Neural cell (in vitro differentiated cells): ENCODE measurements at regions not wholly inside any gene's neighbourhood (a gene's known extent, or its start where the extent isn't known, plus 50 kb on each side); places are given as distances from the start of the nearest gene placed in this dataset.

Experiments used
- H2AFZ ChIP-seq: fragments of 200-600, 300-800 bp; sonication (generic), shearing (Covaris generic); 2 replicates; pipeline ENCODE4 v1.6.0; 2014; ENCODE audit warnings: low read depth, mild to moderate bottlenecking, antibody characterized with exemption, low read length, moderate library complexity
- H3F3A ChIP-seq: fragments of 200-600 bp; shearing (Covaris generic); 2 replicates; pipeline ENCODE4 v1.6.1; 2016; ENCODE audit warnings: mild to moderate bottlenecking, moderate library complexity, mixed read lengths, antibody characterized with exemption, low read length; ENCODE audit not compliant: insufficient read depth, poor library complexity, severe bottlenecking
- H3K27ac ChIP-seq: fragments of 200-600, 300-800 bp; sonication (generic), shearing (Covaris generic); 2 replicates; pipeline ENCODE4 v1.5.1; 2014; ENCODE audit warnings: mild to moderate bottlenecking, low read length, moderate library complexity
- H3K27me3 ChIP-seq: fragments of 300-800, 200-600 bp; sonication (generic), shearing (Covaris generic); 2 replicates; pipeline ENCODE4 v1.6.0; 2014; ENCODE audit warnings: mild to moderate bottlenecking, low read depth, low read length, moderate library complexity; ENCODE audit not compliant: insufficient read depth
- H3K36me3 ChIP-seq: fragments of 300-800, 200-600 bp; sonication (generic), shearing (Covaris generic); 2 replicates; pipeline ENCODE4 v1.5.1; 2014; ENCODE audit warnings: mild to moderate bottlenecking, antibody characterized with exemption, low read length, moderate library complexity; ENCODE audit not compliant: insufficient read depth
- H3K4me2 ChIP-seq: fragments of 300-800, 200-600 bp; sonication (generic), shearing (Covaris generic); 2 replicates; pipeline ENCODE4 v1.6.0; 2014; ENCODE audit warnings: mild to moderate bottlenecking, low read length
- H3K4me3 ChIP-seq: fragments of 300-800, 200-600 bp; sonication (generic), shearing (Covaris generic); 2 replicates; pipeline ENCODE4 v1.5.1; 2014; ENCODE audit warnings: mild to moderate bottlenecking, low read length, moderate library complexity
- H3K79me2 ChIP-seq: fragments of 200-600 bp; shearing (Covaris generic); replicated peaks from 2 replicates; pipeline ENCODE4 v1.6.0; 2014; ENCODE audit warnings: mild to moderate bottlenecking, low read length, moderate library complexity; ENCODE audit not compliant: insufficient read depth
- H3K9ac ChIP-seq: fragments of 300-800, 200-600 bp; sonication (generic), shearing (Covaris generic); 2 replicates; pipeline ENCODE4 v1.6.1; 2016; ENCODE audit warnings: mild to moderate bottlenecking, low read length, mixed read lengths
- H3K9me2 ChIP-seq: fragments of 200-600 bp; shearing (Covaris generic); 2 replicates; pipeline ENCODE4 v1.6.1; 2016; ENCODE audit warnings: mild to moderate bottlenecking, low read length, mixed read lengths; ENCODE audit not compliant: insufficient read depth
- H3K9me3 ChIP-seq: fragments of 200-600, 300-800 bp; sonication (generic), shearing (Covaris generic); 2 replicates; pipeline ENCODE4 v1.6.1; 2016; ENCODE audit warnings: mild to moderate bottlenecking, mixed run types, low read length, moderate library complexity, mixed read lengths
- H4K20me1 ChIP-seq: fragments of 200-600 bp; shearing (Covaris generic); 2 replicates; pipeline ENCODE4 v1.6.1; 2016; ENCODE audit warnings: mild to moderate bottlenecking, mixed run types; ENCODE audit not compliant: insufficient read depth
- EP300 ChIP-seq: fragments of 450-650 bp; conservative IDR thresholded peaks from 2 replicates; pipeline ENCODE4 v1.6.1; 2014; ENCODE audit warnings: antibody characterized with exemption, mild to moderate bottlenecking, moderate library complexity; ENCODE audit not compliant: poor library complexity, severe bottlenecking
- EZH2 ChIP-seq: fragments of 200-600, 300-800 bp; shearing (Covaris generic), sonication (generic); IDR thresholded peaks from 2 replicates; pipeline ENCODE4 v1.6.1; 2014; ENCODE audit warnings: antibody characterized with exemption, low read length, borderline replicate concordance, mild to moderate bottlenecking; ENCODE audit not compliant: insufficient read depth, poor library complexity, severe bottlenecking
- MXI1 ChIP-seq: fragments of 450-650 bp; conservative IDR thresholded peaks from 2 replicates; pipeline ENCODE4 v1.6.1; 2014; ENCODE audit warnings: antibody characterized with exemption, mild to moderate bottlenecking; ENCODE audit not compliant: poor library complexity, severe bottlenecking
- POLR2AphosphoS5 ChIP-seq: IDR thresholded peaks from 2 replicates; pipeline ENCODE4 v1.6.1; 2012
- RAD21 ChIP-seq: fragments of 450-650 bp; conservative IDR thresholded peaks from 2 replicates; pipeline ENCODE4 v1.6.1; 2014; ENCODE audit warnings: antibody characterized with exemption, mild to moderate bottlenecking, moderate library complexity
- SMC3 ChIP-seq: fragments of 450-650 bp; conservative IDR thresholded peaks from 2 replicates; pipeline ENCODE4 v1.6.1; 2014; ENCODE audit warnings: antibody characterized with exemption, mild to moderate bottlenecking, moderate library complexity; ENCODE audit not compliant: poor library complexity
- TAF1 ChIP-seq: IDR thresholded peaks from 2 replicates; pipeline ENCODE4 v1.6.1; 2012; ENCODE audit warnings: low read depth
- TF ChIP-seq, protein P1 (sequence below): fragments of 450-650 bp; IDR thresholded peaks from 2 replicates; pipeline ENCODE4 v1.5.1; 2014; ENCODE audit warnings: antibody characterized with exemption, mild to moderate bottlenecking, moderate library complexity; ENCODE audit not compliant: poor library complexity, severe bottlenecking
- TF ChIP-seq, protein P2 (sequence below): IDR thresholded peaks from 2 replicates; pipeline ENCODE4 v1.6.1; 2012; ENCODE audit warnings: borderline replicate concordance

DNA sequence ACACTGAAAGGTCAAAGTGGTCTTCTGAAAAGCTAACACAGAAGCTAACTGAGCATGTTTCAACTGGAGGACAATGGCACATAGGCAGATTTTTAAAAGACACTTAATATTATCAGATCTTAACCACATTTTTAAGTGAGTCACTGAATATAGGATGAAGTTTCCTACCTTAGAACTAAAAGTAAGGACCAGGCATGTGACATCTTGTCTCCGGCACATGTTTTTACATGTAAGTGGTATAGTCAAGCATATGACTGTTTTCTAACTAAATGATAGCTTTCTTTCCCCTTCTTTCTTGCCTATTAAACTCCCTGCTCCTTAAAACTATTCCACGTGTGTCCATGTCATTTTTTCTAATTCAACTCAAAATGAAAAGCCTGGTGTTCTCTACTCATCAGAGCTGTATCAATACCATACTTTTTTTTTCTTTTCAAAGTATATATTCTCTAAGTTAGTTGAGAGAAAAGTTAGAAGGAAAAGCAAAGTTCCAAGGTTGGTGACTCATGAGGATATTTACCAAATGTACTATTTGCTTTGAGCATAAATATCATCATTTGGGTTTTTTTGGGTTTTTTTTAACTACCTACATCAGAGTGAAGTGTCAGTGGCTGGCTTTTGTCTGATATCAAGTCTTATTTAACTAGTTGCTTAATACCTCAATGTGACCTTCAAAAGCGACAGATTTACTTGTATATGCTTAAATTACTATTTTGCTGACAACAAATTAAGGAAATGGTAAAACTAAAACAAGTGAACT is 127.5 kb downstream of the CRPPA start:
- no peaks in the 10 kb centered on the region for H3K79me2 ChIP-seq
- no peaks in the 10 kb centered on the region for H3F3A ChIP-seq
- H3K27me3 ChIP-seq = no peaks in the 10 kb centered on the region
- no peaks in the 10 kb centered on the region for H3K36me3 ChIP-seq
- no peaks in the 10 kb centered on the region for H3K9me3 ChIP-seq
- H4K20me1 ChIP-seq = no peaks in the 10 kb centered on the region
- H3K27ac ChIP-seq = no peak overlapping the region
- H2AFZ ChIP-seq = no peak overlapping the region
- H3K4me2 ChIP-seq = no peak overlapping the region
- no peaks in the 10 kb centered on the region for H3K9me2 ChIP-seq
- H3K4me3 ChIP-seq = no peak overlapping the region
- no peak overlapping the region for H3K9ac ChIP-seq
- TF ChIP-seq TAF1 (no peak), POLR2AphosphoS5 (no peak), SMC3 (no peak), EZH2 (no peak), RAD21 (no peak), MXI1 (no peak), EP300 (no peak)
- TF ChIP-seq, protein P1, sequence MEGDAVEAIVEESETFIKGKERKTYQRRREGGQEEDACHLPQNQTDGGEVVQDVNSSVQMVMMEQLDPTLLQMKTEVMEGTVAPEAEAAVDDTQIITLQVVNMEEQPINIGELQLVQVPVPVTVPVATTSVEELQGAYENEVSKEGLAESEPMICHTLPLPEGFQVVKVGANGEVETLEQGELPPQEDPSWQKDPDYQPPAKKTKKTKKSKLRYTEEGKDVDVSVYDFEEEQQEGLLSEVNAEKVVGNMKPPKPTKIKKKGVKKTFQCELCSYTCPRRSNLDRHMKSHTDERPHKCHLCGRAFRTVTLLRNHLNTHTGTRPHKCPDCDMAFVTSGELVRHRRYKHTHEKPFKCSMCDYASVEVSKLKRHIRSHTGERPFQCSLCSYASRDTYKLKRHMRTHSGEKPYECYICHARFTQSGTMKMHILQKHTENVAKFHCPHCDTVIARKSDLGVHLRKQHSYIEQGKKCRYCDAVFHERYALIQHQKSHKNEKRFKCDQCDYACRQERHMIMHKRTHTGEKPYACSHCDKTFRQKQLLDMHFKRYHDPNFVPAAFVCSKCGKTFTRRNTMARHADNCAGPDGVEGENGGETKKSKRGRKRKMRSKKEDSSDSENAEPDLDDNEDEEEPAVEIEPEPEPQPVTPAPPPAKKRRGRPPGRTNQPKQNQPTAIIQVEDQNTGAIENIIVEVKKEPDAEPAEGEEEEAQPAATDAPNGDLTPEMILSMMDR = no peak
- TF ChIP-seq, protein P2, sequence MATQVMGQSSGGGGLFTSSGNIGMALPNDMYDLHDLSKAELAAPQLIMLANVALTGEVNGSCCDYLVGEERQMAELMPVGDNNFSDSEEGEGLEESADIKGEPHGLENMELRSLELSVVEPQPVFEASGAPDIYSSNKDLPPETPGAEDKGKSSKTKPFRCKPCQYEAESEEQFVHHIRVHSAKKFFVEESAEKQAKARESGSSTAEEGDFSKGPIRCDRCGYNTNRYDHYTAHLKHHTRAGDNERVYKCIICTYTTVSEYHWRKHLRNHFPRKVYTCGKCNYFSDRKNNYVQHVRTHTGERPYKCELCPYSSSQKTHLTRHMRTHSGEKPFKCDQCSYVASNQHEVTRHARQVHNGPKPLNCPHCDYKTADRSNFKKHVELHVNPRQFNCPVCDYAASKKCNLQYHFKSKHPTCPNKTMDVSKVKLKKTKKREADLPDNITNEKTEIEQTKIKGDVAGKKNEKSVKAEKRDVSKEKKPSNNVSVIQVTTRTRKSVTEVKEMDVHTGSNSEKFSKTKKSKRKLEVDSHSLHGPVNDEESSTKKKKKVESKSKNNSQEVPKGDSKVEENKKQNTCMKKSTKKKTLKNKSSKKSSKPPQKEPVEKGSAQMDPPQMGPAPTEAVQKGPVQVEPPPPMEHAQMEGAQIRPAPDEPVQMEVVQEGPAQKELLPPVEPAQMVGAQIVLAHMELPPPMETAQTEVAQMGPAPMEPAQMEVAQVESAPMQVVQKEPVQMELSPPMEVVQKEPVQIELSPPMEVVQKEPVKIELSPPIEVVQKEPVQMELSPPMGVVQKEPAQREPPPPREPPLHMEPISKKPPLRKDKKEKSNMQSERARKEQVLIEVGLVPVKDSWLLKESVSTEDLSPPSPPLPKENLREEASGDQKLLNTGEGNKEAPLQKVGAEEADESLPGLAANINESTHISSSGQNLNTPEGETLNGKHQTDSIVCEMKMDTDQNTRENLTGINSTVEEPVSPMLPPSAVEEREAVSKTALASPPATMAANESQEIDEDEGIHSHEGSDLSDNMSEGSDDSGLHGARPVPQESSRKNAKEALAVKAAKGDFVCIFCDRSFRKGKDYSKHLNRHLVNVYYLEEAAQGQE = no peak

DNA sequence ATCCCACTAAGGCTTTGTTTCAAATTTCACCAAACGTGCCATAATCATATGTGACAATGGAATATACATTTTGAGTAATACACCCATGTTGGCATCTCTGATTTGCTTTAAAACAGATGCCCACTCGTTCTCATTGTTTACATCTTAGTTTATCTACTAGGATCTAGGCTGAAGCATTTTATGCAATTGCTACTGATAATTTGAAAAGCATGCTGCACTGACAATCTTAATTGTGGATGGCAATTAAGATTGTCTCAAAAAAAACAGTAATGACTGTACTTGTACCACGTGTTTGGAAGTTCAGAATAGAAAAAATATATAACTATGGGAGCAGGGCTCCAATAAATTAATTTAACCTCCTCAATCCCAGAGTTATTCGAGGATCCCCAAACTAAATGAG is 136.8 kb downstream of the CRPPA start:
- no peaks in the 10 kb centered on the region for H3K79me2 ChIP-seq
- TF ChIP-seq SMC3 (no peak), POLR2AphosphoS5 (no peak), RAD21 (no peak), EP300 (no peak), TAF1 (no peak)
- no peak overlapping the region for H2AFZ ChIP-seq
- H3K4me2 ChIP-seq = no peak overlapping the region
- H3K9me3 ChIP-seq = no peaks in the 10 kb centered on the region
- H3K9ac ChIP-seq = no peak overlapping the region
- no peaks in the 10 kb centered on the region for H3F3A ChIP-seq
- no peaks in the 10 kb centered on the region for H4K20me1 ChIP-seq
- H3K27me3 ChIP-seq = no peaks in the 10 kb centered on the region
- H3K9me2 ChIP-seq = no peaks in the 10 kb centered on the region
- H3K36me3 ChIP-seq = no peaks in the 10 kb centered on the region
- no peak overlapping the region for H3K27ac ChIP-seq
- H3K4me3 ChIP-seq = no peak overlapping the region
